ENCODE measurements at regions not wholly inside any gene's neighbourhood (a gene's known extent, or its start where the extent isn't known, plus 50 kb on each side); places are given as distances from the start of the nearest gene placed in this dataset.

DNA sequence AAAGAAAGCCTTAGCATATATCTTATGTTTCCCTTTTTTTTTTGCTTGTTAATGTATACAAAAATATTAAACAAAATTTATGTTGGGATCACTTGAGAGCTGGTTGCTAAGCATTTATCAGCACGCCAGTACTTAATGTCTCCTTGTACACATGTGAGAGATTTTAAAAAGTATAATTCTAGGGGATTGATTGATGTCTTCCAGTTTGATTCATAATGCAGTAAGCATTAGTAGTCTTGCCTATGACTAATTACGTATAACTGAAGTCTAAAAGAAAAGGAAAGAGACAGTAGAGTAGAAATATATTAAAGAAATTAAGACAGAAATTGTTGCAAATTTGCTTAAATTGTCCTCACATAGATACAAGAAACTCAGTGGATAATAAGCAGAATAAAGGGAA lies 1630.4 kb upstream of the B3GALT2 start:
- no peaks in the 10 kb centered on the region for H3K27me3 ChIP-seq (ENCODE audit: insufficient read depth, low read length, poor library complexity, severe bottlenecking)
- H3K79me2 ChIP-seq (ENCODE audit: insufficient read depth, low read length): no peaks in the 10 kb centered on the region
- H4K20me1 ChIP-seq (ENCODE audit: insufficient read depth, low read length, poor library complexity, severe bottlenecking): no peaks in the 10 kb centered on the region
- H3K9me3 ChIP-seq (ENCODE audit: insufficient read depth, low read depth, low read length): no peaks in the 10 kb centered on the region
- H3K4me2 ChIP-seq (ENCODE audit: low read depth, low read length, poor library complexity, severe bottlenecking): no peak overlapping the region
- H3K9me2 ChIP-seq (replicated peaks; ENCODE audit: low read depth, low read length): no peaks in the 10 kb centered on the region
- no peak overlapping the region for H3K9ac ChIP-seq (ENCODE audit: low read depth, low read length, poor library complexity, severe bottlenecking)
- no peak overlapping the region for H3K4me3 ChIP-seq (ENCODE audit: low read length, poor library complexity, severe bottlenecking)
- H3K4me1 ChIP-seq (ENCODE audit: insufficient read depth, low read length, poor library complexity, severe bottlenecking): no peaks in the 10 kb centered on the region
- H3K36me3 ChIP-seq (ENCODE audit: insufficient read depth, low read length): no peaks in the 10 kb centered on the region
- H3F3A ChIP-seq (ENCODE audit: low read depth): no peaks in the 10 kb centered on the region
- TF ChIP-seq, protein P1, sequence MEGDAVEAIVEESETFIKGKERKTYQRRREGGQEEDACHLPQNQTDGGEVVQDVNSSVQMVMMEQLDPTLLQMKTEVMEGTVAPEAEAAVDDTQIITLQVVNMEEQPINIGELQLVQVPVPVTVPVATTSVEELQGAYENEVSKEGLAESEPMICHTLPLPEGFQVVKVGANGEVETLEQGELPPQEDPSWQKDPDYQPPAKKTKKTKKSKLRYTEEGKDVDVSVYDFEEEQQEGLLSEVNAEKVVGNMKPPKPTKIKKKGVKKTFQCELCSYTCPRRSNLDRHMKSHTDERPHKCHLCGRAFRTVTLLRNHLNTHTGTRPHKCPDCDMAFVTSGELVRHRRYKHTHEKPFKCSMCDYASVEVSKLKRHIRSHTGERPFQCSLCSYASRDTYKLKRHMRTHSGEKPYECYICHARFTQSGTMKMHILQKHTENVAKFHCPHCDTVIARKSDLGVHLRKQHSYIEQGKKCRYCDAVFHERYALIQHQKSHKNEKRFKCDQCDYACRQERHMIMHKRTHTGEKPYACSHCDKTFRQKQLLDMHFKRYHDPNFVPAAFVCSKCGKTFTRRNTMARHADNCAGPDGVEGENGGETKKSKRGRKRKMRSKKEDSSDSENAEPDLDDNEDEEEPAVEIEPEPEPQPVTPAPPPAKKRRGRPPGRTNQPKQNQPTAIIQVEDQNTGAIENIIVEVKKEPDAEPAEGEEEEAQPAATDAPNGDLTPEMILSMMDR (conservative IDR thresholded peaks at IDR 0.05; ENCODE audit: low read length): no peak
- H2AFZ ChIP-seq (ENCODE audit: low read length): no peak overlapping the region

DNA sequence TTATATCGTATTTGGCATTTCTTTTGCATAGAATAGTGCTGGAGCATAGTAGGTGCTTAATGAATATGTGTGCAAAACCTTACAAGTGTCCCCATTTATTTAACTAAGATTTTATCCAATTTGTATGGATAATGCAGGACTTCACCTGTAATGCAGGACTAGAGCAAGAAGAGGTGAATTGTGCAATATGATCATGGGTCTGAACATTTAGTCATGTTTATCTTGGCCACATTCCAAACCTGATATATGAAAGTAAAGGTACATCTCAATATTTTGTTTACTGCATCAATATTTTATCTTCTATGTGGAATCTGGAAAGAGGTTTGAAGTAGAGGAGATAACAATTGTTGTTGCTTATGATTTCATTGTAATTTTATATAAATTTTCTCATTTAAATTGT lies 1626.7 kb upstream of the B3GALT2 start:
- Histone ChIP-seq H3K9me2 (replicated peaks; ENCODE audit: low read depth, low read length) (no peaks in the 10 kb centered on the region), H2AFZ (ENCODE audit: low read length) (no peak overlapping the region), H3K27me3 (ENCODE audit: insufficient read depth, low read length, poor library complexity, severe bottlenecking) (no peaks in the 10 kb centered on the region), H3K79me2 (ENCODE audit: insufficient read depth, low read length) (no peaks in the 10 kb centered on the region), H3F3A (ENCODE audit: low read depth) (no peaks in the 10 kb centered on the region), H3K4me1 (ENCODE audit: insufficient read depth, low read length, poor library complexity, severe bottlenecking) (no peaks in the 10 kb centered on the region), H3K9me3 (ENCODE audit: insufficient read depth, low read depth, low read length) (no peaks in the 10 kb centered on the region), H3K9ac (ENCODE audit: low read depth, low read length, poor library complexity, severe bottlenecking) (no peak overlapping the region), H3K4me2 (ENCODE audit: low read depth, low read length, poor library complexity, severe bottlenecking) (no peak overlapping the region), H4K20me1 (ENCODE audit: insufficient read depth, low read length, poor library complexity, severe bottlenecking) (no peaks in the 10 kb centered on the region), H3K4me3 (ENCODE audit: low read length, poor library complexity, severe bottlenecking) (no peak overlapping the region), H3K36me3 (ENCODE audit: insufficient read depth, low read length) (no peaks in the 10 kb centered on the region)
- TF ChIP-seq, protein P1 (conservative IDR thresholded peaks at IDR 0.05; ENCODE audit: low read length): no peak
- no peak for TF ChIP-seq EZH2phosphoT487 (IDR thresholded peaks at IDR 0.05; ENCODE audit: borderline replicate concordance)

DNA sequence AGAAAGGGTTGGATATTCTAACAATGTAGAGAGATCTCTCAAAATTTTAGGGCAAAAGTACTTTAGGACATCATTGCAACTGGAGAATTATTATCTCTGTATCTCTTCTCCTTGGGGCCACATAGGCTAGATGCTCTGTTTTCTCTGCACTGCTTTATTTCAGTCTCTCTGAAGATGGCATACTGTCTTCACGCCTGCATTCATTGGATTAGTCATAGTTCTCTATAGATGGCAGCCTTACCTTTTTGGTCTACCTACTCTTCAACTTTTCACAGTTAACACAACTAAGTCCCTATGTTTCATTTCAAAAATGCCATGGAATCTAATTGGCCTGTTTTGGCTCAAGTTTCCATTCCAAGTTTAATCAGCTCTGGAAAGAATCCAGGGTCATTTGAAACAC lies 1623.3 kb upstream of the B3GALT2 start:
- Histone ChIP-seq H3K79me2 (ENCODE audit: insufficient read depth, low read length) (no peaks in the 10 kb centered on the region), H3K4me1 (ENCODE audit: insufficient read depth, low read length, poor library complexity, severe bottlenecking) (no peaks in the 10 kb centered on the region), H3K36me3 (ENCODE audit: insufficient read depth, low read length) (no peaks in the 10 kb centered on the region), H3K9me2 (replicated peaks; ENCODE audit: low read depth, low read length) (no peaks in the 10 kb centered on the region), H3K9ac (ENCODE audit: low read depth, low read length, poor library complexity, severe bottlenecking) (no peak overlapping the region), H3K27me3 (ENCODE audit: insufficient read depth, low read length, poor library complexity, severe bottlenecking) (no peaks in the 10 kb centered on the region), H4K20me1 (ENCODE audit: insufficient read depth, low read length, poor library complexity, severe bottlenecking) (no peaks in the 10 kb centered on the region), H3K9me3 (ENCODE audit: insufficient read depth, low read depth, low read length) (no peaks in the 10 kb centered on the region), H3K4me3 (ENCODE audit: low read length, poor library complexity, severe bottlenecking) (no peak overlapping the region), H3K4me2 (ENCODE audit: low read depth, low read length, poor library complexity, severe bottlenecking) (no peak overlapping the region), H3F3A (ENCODE audit: low read depth) (no peaks in the 10 kb centered on the region), H2AFZ (ENCODE audit: low read length) (no peak overlapping the region)
- TF ChIP-seq, protein P1 (conservative IDR thresholded peaks at IDR 0.05; ENCODE audit: low read length): peak; percentile 28
- no peak for TF ChIP-seq EZH2phosphoT487 (IDR thresholded peaks at IDR 0.05; ENCODE audit: borderline replicate concordance)

All from Loucy (cell line).